Subcutaneous abdominal adipose tissue (tissue), 5 donors: ENCODE measurements at regions not wholly inside any gene's neighbourhood (a gene's known extent, or its start where the extent isn't known, plus 50 kb on each side); places are given as distances from the start of the nearest gene placed in this dataset.

Source experiments
- H3K27ac ChIP-seq: one replicate; pipeline ENCODE4 v1.7.0; 2013; ENCODE audit warnings: low read depth, mild to moderate bottlenecking, inconsistent platforms, low read length, moderate library complexity
- H3K27me3 ChIP-seq, 5 donors: one replicate each; pipeline ENCODE4 v1.7.0; 2013; ENCODE audit warnings: low read length in 5 of 5, inconsistent platforms in 1 of 5; ENCODE audit not compliant: control insufficient read depth in 5 of 5, insufficient read depth in 4 of 5
- H3K36me3 ChIP-seq, 5 donors: one replicate each; pipeline ENCODE4 v1.7.0; 2013; ENCODE audit warnings: low read length in 5 of 5; ENCODE audit not compliant: control insufficient read depth in 5 of 5, insufficient read depth in 5 of 5
- H3K4me1 ChIP-seq, 5 donors: one replicate each; pipeline ENCODE4 v1.7.0; 2013; ENCODE audit warnings: low read length in 5 of 5, mild to moderate bottlenecking in 3 of 5, moderate library complexity in 1 of 5; ENCODE audit not compliant: control insufficient read depth in 5 of 5, insufficient read depth in 5 of 5
- H3K4me3 ChIP-seq, 5 donors: one replicate each; pipeline ENCODE4 v1.7.0; 2013; ENCODE audit warnings: low read length in 5 of 5, low read depth in 1 of 5
- H3K9ac ChIP-seq, 5 donors: one replicate each; pipeline ENCODE4 v1.7.0; 2013; ENCODE audit warnings: low read length in 5 of 5, mild to moderate bottlenecking in 4 of 5, moderate library complexity in 3 of 5
- H3K9me3 ChIP-seq, 5 donors: one replicate each; pipeline ENCODE4 v1.7.0; 2013; ENCODE audit warnings: low read length in 5 of 5; ENCODE audit not compliant: control insufficient read depth in 5 of 5
- donor health status: healthy.
- donor health status: healthy.
- donor health status: healthy.
- donor health status: healthy.
- donor health status: healthy.

DNA sequence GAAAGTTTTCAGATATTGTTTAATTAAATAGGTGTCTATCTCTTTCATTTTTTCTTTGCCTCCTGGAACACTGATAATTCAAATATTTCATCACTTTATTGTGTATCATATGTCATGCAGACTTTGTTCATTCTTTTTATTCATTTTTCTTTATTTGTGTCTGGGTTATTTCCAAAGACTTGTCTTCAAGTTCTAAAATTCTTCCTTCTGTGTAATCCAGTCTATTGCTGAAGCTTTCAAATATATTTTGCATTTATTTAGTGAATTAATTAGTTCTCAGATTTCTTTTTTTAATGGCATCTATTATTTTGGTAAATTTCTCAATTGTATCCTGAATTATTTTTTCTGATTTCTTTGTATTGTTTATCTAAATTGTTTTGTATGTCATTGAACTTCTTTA lies 70.1 kb downstream of the ZNF330 start:
- peaks cover 0 to 5% (median 4%) of the 10 kb centered on the region in 5 donors for H3K9me3 ChIP-seq
- H3K4me1 ChIP-seq = no peaks in the 10 kb centered on the region
- H3K27me3 ChIP-seq = no peaks in the 10 kb centered on the region
- H3K4me3 ChIP-seq = no peak overlapping the region
- no peak overlapping the region for H3K27ac ChIP-seq
- H3K36me3 ChIP-seq = no peaks in the 10 kb centered on the region
- H3K9ac ChIP-seq = no peak overlapping the region

- Histone ChIP-seq H3K4me3 (no peak overlapping the region), H3K9me3 (peaks cover 0 to 5% (median 4%) of the 10 kb centered on the region in 5 donors), H3K27ac (no peak overlapping the region), H3K9ac (no peak overlapping the region), H3K36me3 (no peaks in the 10 kb centered on the region), H3K27me3 (no peaks in the 10 kb centered on the region), H3K4me1 (no peaks in the 10 kb centered on the region)
These were observed 73.6 kb downstream of the ZNF330 start for GRCh38 chr4:141294306-141294705.

DNA sequence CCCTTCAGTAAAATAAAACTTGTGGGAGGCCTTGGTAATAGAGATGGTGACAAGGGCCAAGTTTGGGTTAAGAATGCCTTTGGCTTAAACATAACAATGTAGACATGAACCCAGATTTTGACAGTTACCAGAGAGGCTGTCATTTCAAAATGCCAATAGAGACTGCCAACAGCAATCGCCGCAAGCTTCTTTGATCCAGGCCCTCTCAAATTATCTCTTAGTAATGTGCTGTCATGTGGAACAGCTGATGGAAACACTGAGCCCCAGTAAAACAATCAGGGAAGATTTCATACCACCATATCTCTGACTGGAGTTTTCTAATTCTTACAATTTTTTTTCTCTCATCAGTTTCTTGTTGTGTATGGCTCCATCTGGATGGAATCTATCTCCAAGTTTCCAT lies 80.5 kb downstream of the ZNF330 start:
- Histone ChIP-seq H3K4me1 (no peaks in the 10 kb centered on the region), H3K9me3 (no peaks in the 10 kb centered on the region), H3K27me3 (no peaks in the 10 kb centered on the region), H3K36me3 (no peaks in the 10 kb centered on the region), H3K4me3 (no peak overlapping the region), H3K9ac (no peak overlapping the region), H3K27ac (no peak overlapping the region)

GRCh38 chr4:141302924-141303323 lies 82.2 kb downstream of the ZNF330 start:
- no peaks in the 10 kb centered on the region for H3K9me3 ChIP-seq
- no peak overlapping the region for H3K4me3 ChIP-seq
- H3K4me1 ChIP-seq = peaks cover 0 to 5% (median 0%) of the 10 kb centered on the region in 5 donors
- no peak overlapping the region for H3K27ac ChIP-seq
- H3K9ac ChIP-seq = no peak overlapping the region
- no peaks in the 10 kb centered on the region for H3K27me3 ChIP-seq
- H3K36me3 ChIP-seq = no peaks in the 10 kb centered on the region

GRCh38 chr4:141304346-141304745 lies 83.7 kb downstream of the ZNF330 start:
- H3K4me3 ChIP-seq = no peak overlapping the region
- H3K4me1 ChIP-seq = peaks cover 0 to 5% (median 0%) of the 10 kb centered on the region in 5 donors
- no peak overlapping the region for H3K9ac ChIP-seq
- no peaks in the 10 kb centered on the region for H3K36me3 ChIP-seq
- H3K27ac ChIP-seq = no peak overlapping the region
- H3K27me3 ChIP-seq = no peaks in the 10 kb centered on the region
- no peaks in the 10 kb centered on the region for H3K9me3 ChIP-seq

GRCh38 chr4:141306331-141306730 lies 85.6 kb downstream of the ZNF330 start:
- Histone ChIP-seq H3K27ac (no peak overlapping the region), H3K27me3 (no peaks in the 10 kb centered on the region), H3K9me3 (no peaks in the 10 kb centered on the region), H3K4me3 (no peak overlapping the region), H3K36me3 (no peaks in the 10 kb centered on the region), H3K9ac (no peak overlapping the region), H3K4me1 (peaks cover 0 to 5% (median 0%) of the 10 kb centered on the region in 5 donors)

DNA sequence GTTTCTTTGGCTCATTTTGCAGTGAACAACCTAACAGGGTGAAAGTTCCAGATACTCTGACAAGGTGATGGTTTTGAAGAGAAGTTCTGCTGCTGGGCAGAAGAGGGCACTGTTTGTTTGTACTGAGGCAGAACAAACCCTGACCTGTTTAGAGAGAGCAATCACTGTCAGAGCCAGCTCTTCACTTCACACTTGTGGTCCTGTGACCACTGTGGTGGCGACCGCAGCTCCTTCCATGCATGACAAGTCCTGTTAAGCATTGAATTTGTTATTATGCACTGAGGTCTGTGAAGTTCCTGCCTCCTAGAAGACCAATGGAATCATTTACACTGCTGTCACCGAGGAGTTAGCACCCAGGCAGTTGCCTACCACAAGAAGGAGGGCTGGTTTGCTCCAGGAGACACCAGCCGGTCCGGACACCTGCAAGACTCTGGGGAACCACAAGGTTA lies 86.6 kb downstream of the ZNF330 start:
- H3K36me3 ChIP-seq = no peaks in the 10 kb centered on the region
- no peak overlapping the region for H3K27ac ChIP-seq
- H3K9ac ChIP-seq = no peak overlapping the region
- H3K9me3 ChIP-seq = no peaks in the 10 kb centered on the region
- H3K4me3 ChIP-seq = no peak overlapping the region
- peaks cover 0 to 5% (median 0%) of the 10 kb centered on the region in 5 donors for H3K4me1 ChIP-seq
- no peaks in the 10 kb centered on the region for H3K27me3 ChIP-seq

DNA sequence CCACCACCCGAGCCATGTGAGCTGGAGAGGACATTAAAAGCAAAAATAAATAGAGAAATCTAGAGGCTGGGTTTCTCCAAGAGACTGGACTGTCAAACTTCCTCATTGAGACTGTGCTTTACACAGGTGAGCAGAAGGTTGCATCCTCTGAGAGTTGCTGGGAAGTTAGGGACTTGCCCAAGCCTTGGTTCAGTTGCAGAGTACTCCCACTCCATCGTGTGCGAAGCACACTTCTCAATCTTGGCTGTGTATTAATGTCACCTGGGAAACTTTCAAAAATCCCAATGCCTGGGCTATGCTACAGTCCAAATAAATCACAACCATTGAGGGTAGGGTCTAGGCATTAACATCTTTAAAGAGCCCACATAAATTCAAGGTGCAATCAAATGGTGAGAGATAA lies 89.2 kb downstream of the ZNF330 start:
- H3K27me3 ChIP-seq = no peaks in the 10 kb centered on the region
- H3K36me3 ChIP-seq = no peaks in the 10 kb centered on the region
- peaks cover 0 to 5% (median 0%) of the 10 kb centered on the region in 5 donors for H3K4me1 ChIP-seq
- H3K27ac ChIP-seq = no peak overlapping the region
- no peaks in the 10 kb centered on the region for H3K9me3 ChIP-seq
- no peak overlapping the region for H3K9ac ChIP-seq
- H3K4me3 ChIP-seq = no peak overlapping the region

GRCh38 chr4:141311246-141312204 lies 90.8 kb downstream of the ZNF330 start:
- Histone ChIP-seq H3K9ac (no peak overlapping the region), H3K27me3 (no peaks in the 10 kb centered on the region), H3K4me1 (peaks cover 0 to 12% (median 4%) of the 10 kb centered on the region in 5 donors), H3K27ac (no peak overlapping the region), H3K9me3 (no peaks in the 10 kb centered on the region), H3K4me3 (no peak overlapping the region), H3K36me3 (no peaks in the 10 kb centered on the region)

DNA sequence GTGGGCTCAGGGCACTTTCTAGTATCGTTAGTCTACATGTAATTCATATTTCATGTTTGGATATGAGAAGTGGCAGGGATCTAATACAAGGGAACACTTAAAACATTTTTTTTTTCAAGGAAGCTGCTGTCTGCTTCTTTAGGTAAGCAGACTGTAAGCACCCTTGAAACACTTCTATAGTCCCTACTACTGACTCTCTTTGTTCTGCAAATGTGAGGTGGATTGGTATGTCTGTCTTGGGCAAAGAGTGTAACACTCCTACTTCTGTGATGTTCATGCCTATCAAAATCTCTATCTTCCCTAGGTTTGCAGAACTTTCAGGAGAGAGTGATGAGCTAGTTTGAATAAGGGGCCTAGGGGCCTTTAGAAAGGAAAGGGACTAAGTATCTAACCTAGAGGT lies 93.9 kb downstream of the ZNF330 start:
- H3K27ac ChIP-seq = no peak overlapping the region
- H3K9ac ChIP-seq = no peak overlapping the region
- no peaks in the 10 kb centered on the region for H3K36me3 ChIP-seq
- no peaks in the 10 kb centered on the region for H3K27me3 ChIP-seq
- no peak overlapping the region for H3K4me3 ChIP-seq
- peaks cover 0 to 7% (median 4%) of the 10 kb centered on the region in 5 donors for H3K4me1 ChIP-seq
- no peaks in the 10 kb centered on the region for H3K9me3 ChIP-seq
